SU-DHL-6 (cell line): ENCODE measurements at regions not wholly inside any gene's neighbourhood (a gene's known extent, or its start where the extent isn't known, plus 50 kb on each side); places are given as distances from the start of the nearest gene placed in this dataset.
A peak's percentile ranks its signal among the peaks of the same experiment; 100 is the strongest.

ENCODE experiments used
- H2AFZ ChIP-seq: fragments of 200-600 bp; sonication (generic); 2 replicates; pipeline ENCODE4 v1.6.1; 2014; ENCODE audit warnings: low read depth, mild to moderate bottlenecking, moderate library complexity, mixed read lengths, antibody characterized with exemption, low read length; ENCODE audit not compliant: severe bottlenecking
- H3F3A ChIP-seq: fragments of 200-600 bp; shearing (Covaris generic); 2 replicates; pipeline ENCODE4 v1.6.0; 2016; ENCODE audit warnings: antibody characterized with exemption, mild to moderate bottlenecking; ENCODE audit not compliant: insufficient read depth
- H3K27ac ChIP-seq: fragments of 200-600 bp; sonication (generic); 2 replicates; pipeline ENCODE4 v1.5.1; 2016; ENCODE audit warnings: low read depth, mild to moderate bottlenecking, low read length, moderate library complexity, mixed read lengths
- H3K27me3 ChIP-seq: fragments of 200-600 bp; sonication (generic), shearing (Covaris generic); 2 replicates; pipeline ENCODE4 v1.6.0; 2014; ENCODE audit warnings: mild to moderate bottlenecking, low read length
- H3K36me3 ChIP-seq: fragments of 200-600 bp; sonication (generic); 2 replicates; pipeline ENCODE4 v1.6.1; 2014; ENCODE audit warnings: mild to moderate bottlenecking, low read length, mixed read lengths
- H3K4me2 ChIP-seq: fragments of 300-600, 200-600 bp; shearing (Covaris generic), sonication (generic); 2 replicates; pipeline ENCODE4 v1.6.0; 2014; ENCODE audit warnings: low read length, low read depth, mild to moderate bottlenecking; ENCODE audit not compliant: poor library complexity, severe bottlenecking
- H3K4me3 ChIP-seq: fragments of 200-600 bp; sonication (generic); 2 replicates; pipeline ENCODE4 v1.5.1; 2014; ENCODE audit warnings: antibody characterized with exemption, low read length, mild to moderate bottlenecking, mixed read lengths; ENCODE audit not compliant: insufficient read depth, poor library complexity, severe bottlenecking
- H3K79me2 ChIP-seq: fragments of 200-600 bp; sonication (generic); 2 replicates; pipeline ENCODE4 v1.6.1; 2014; ENCODE audit warnings: mild to moderate bottlenecking, low read length, moderate library complexity; ENCODE audit not compliant: insufficient read depth
- H3K9ac ChIP-seq: fragments of 200-600 bp; sonication (generic); 2 replicates; pipeline ENCODE4 v1.7.0; 2014; ENCODE audit warnings: mild to moderate bottlenecking, low read length
- H3K9me2 ChIP-seq: fragments of 200-600 bp; sonication (generic); replicated peaks from 2 replicates; pipeline ENCODE4 v1.6.1; 2014; ENCODE audit warnings: low read length; ENCODE audit not compliant: insufficient read depth
- H3K9me3 ChIP-seq: fragments of 200-600 bp; sonication (generic); 2 replicates; pipeline ENCODE4 v1.6.1; 2014; ENCODE audit warnings: low read length, mixed read lengths; ENCODE audit not compliant: insufficient read depth
- H4K20me1 ChIP-seq: fragments of 200-600 bp; sonication (generic); 2 replicates; pipeline ENCODE4 v1.6.1; 2014; ENCODE audit warnings: low read depth, mild to moderate bottlenecking, antibody characterized with exemption, low read length, moderate library complexity, mixed read lengths
- EZH2phosphoT487 ChIP-seq: fragments of 200-600 bp; sonication (generic), shearing (Covaris generic); conservative IDR thresholded peaks from 2 replicates; pipeline ENCODE4 v1.6.1; 2018; ENCODE audit warnings: mild to moderate bottlenecking, antibody characterized with exemption, low read length, moderate library complexity, mixed read lengths
- TF ChIP-seq, protein P1 (sequence below): fragments of 200-600 bp; sonication (generic); IDR thresholded peaks from one replicate; pipeline ENCODE4 v1.5.1; 2017; ENCODE audit warnings: antibody characterized with exemption, mild to moderate bottlenecking, low read length, moderate library complexity; ENCODE audit not compliant: insufficient read depth, poor library complexity, severe bottlenecking

DNA sequence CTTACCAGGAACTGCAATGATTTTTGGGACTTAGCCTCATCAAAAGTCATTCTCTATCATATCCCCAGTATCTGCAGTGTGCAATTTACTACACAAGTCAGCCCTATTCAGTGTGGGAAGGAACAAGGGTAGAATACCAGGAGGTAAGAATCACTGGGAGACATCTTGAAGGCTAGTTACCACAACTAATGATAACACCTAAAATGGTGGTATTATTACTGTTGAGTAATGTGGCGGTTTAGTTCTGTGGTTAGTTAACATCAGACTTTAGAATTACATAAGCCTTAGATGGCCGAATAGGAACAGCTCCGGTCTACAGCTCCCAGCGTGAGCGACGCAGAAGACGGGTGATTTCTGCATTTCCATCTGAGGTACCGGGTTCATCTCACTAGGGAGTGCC, 567.9 kb upstream of the CDH11 start:
- Histone ChIP-seq H3K4me2 (no peak overlapping the region), H3K36me3 (no peaks in the 10 kb centered on the region), H3K9me2 (no peaks in the 10 kb centered on the region), H3K9me3 (no peaks in the 10 kb centered on the region), H3K9ac (no peak overlapping the region), H3K4me3 (no peak overlapping the region), H3K27me3 (no peaks in the 10 kb centered on the region), H3K27ac (no peak overlapping the region), H3K79me2 (no peaks in the 10 kb centered on the region), H2AFZ (no peak overlapping the region), H4K20me1 (no peaks in the 10 kb centered on the region), H3F3A (no peaks in the 10 kb centered on the region)
- TF ChIP-seq, protein P1, sequence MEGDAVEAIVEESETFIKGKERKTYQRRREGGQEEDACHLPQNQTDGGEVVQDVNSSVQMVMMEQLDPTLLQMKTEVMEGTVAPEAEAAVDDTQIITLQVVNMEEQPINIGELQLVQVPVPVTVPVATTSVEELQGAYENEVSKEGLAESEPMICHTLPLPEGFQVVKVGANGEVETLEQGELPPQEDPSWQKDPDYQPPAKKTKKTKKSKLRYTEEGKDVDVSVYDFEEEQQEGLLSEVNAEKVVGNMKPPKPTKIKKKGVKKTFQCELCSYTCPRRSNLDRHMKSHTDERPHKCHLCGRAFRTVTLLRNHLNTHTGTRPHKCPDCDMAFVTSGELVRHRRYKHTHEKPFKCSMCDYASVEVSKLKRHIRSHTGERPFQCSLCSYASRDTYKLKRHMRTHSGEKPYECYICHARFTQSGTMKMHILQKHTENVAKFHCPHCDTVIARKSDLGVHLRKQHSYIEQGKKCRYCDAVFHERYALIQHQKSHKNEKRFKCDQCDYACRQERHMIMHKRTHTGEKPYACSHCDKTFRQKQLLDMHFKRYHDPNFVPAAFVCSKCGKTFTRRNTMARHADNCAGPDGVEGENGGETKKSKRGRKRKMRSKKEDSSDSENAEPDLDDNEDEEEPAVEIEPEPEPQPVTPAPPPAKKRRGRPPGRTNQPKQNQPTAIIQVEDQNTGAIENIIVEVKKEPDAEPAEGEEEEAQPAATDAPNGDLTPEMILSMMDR = no peak
- no peak for TF ChIP-seq EZH2phosphoT487

DNA sequence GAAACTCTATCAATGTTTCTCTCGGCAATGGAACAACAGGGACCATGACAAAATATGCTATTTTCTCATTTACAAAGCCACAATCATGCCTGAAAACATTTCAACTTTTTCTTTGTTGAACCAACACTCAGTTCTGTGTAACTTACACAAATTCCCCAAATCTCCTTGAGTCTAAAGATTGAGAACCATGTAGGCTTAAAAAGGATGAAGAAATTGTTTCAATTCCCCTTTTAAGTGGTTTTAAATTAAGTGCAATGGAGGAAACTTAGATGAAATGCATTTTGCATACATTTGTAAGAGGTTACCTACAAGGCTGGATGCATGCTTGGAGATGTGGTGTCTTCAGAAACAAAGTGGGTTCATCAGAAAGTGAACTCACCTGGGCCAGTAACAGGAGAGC, 566.4 kb upstream of the CDH11 start:
- no peak overlapping the region for H3K4me2 ChIP-seq
- no peaks in the 10 kb centered on the region for H3K27me3 ChIP-seq
- no peak overlapping the region for H2AFZ ChIP-seq
- H3F3A ChIP-seq = no peaks in the 10 kb centered on the region
- H3K9ac ChIP-seq = no peak overlapping the region
- H4K20me1 ChIP-seq = no peaks in the 10 kb centered on the region
- H3K27ac ChIP-seq = no peak overlapping the region
- H3K9me3 ChIP-seq = no peaks in the 10 kb centered on the region
- no peak overlapping the region for H3K4me3 ChIP-seq
- TF ChIP-seq, protein P1 = no peak
- H3K79me2 ChIP-seq = no peaks in the 10 kb centered on the region
- no peaks in the 10 kb centered on the region for H3K36me3 ChIP-seq
- H3K9me2 ChIP-seq = no peaks in the 10 kb centered on the region

DNA sequence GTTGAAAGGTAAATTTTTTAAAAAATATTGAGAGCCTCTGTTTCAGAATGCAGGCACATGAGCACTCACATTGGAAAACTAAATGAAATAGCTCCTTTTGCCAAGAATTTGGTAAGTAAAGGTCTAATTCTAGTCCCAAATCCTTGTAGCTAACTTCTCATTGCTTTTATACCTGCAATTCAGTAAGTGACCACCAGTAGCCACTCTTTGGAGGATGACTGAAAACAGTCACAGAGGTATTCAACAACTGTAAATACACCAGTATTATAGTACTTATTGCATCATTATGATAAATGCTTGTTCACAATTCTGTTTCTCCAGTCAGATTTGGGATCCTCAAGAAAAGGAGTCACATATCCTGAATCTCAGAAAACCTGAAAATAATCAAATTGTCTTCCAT, 562.4 kb upstream of the CDH11 start:
- no peaks in the 10 kb centered on the region for H3K79me2 ChIP-seq
- H3F3A ChIP-seq = no peaks in the 10 kb centered on the region
- H3K9ac ChIP-seq = no peak overlapping the region
- H3K27me3 ChIP-seq = no peaks in the 10 kb centered on the region
- no peak overlapping the region for H3K4me2 ChIP-seq
- H4K20me1 ChIP-seq = no peaks in the 10 kb centered on the region
- H3K4me3 ChIP-seq = no peak overlapping the region
- no peak overlapping the region for H3K27ac ChIP-seq
- H3K36me3 ChIP-seq = no peaks in the 10 kb centered on the region
- no peaks in the 10 kb centered on the region for H3K9me2 ChIP-seq
- H2AFZ ChIP-seq = no peak overlapping the region
- TF ChIP-seq, protein P1 = peak; percentile 16
- no peak for TF ChIP-seq EZH2phosphoT487
- H3K9me3 ChIP-seq = no peaks in the 10 kb centered on the region

DNA sequence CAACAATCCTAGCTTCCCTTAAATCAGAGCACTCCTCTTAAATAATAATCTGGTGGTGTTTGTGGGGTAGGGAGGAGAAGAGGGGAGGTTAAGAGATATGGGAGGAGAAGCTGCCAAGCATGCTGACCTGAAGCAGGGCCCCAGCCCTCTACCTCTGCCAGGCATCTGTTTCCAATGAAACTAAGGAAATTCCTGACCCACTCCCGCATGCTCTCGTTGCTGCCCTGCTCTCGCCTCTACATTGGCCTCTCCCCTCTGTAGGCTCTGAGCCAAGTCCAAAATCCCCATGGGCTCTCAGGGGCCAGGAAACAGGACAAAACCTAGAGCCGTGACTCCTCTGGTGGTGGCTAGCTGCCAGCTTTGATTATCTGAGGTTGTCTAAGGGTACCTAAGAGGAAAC, 559.5 kb upstream of the CDH11 start:
- H3K4me2 ChIP-seq = no peak overlapping the region
- H3K36me3 ChIP-seq = no peaks in the 10 kb centered on the region
- no peak overlapping the region for H3K9ac ChIP-seq
- no peak overlapping the region for H3K27ac ChIP-seq
- H2AFZ ChIP-seq = no peak overlapping the region
- no peak overlapping the region for H3K4me3 ChIP-seq
- TF ChIP-seq EZH2phosphoT487 = no peak
- TF ChIP-seq, protein P1 = no peak
- no peaks in the 10 kb centered on the region for H3K27me3 ChIP-seq
- no peaks in the 10 kb centered on the region for H3K79me2 ChIP-seq
- H3F3A ChIP-seq = no peaks in the 10 kb centered on the region
- H3K9me2 ChIP-seq = no peaks in the 10 kb centered on the region
- H4K20me1 ChIP-seq = no peaks in the 10 kb centered on the region
- no peaks in the 10 kb centered on the region for H3K9me3 ChIP-seq
